ENCODE measurements at regions not wholly inside any gene's neighbourhood (a gene's known extent, or its start where the extent isn't known, plus 50 kb on each side); places are given as distances from the start of the nearest gene placed in this dataset.
"Not testable (repeated sequence)": the region's sequence is repeated elsewhere in the genome, so short reads cannot be mapped to it uniquely, and the experiment has no call there.

- H3K36me3 ChIP-seq (ENCODE audit: control insufficient read depth, insufficient read depth, low read length): no peaks in the 10 kb centered on the region
- ChIA-PET CTCF (no interaction called here), POLR2A (no interaction called here)
- DNase-seq (ENCODE audit: low read depth): no peak
- no peak overlapping the region for H3K4me3 ChIP-seq (ENCODE audit: low read depth, low read length)
- no peak for TF ChIP-seq CTCF (IDR thresholded peaks at IDR 0.05; ENCODE audit: insufficient read depth, low read depth, low read length)
- no peaks in the 10 kb centered on the region for H3K27me3 ChIP-seq (ENCODE audit: control insufficient read depth, insufficient read depth, low read length)
These were observed 125.3 kb downstream of the GLUD2 start for GRCh38 chrX:121172703-121173102.

- no peak for TF ChIP-seq CTCF (IDR thresholded peaks at IDR 0.05; ENCODE audit: insufficient read depth, low read depth, low read length)
- H3K36me3 ChIP-seq (ENCODE audit: control insufficient read depth, insufficient read depth, low read length): no peaks in the 10 kb centered on the region
- ChIA-PET POLR2A (no interaction called here), CTCF (no interaction called here)
- H3K4me3 ChIP-seq (ENCODE audit: low read depth, low read length): no peak overlapping the region
- no peaks in the 10 kb centered on the region for H3K27me3 ChIP-seq (ENCODE audit: control insufficient read depth, insufficient read depth, low read length)
- DNase-seq (ENCODE audit: low read depth): no peak
These were observed 132.6 kb downstream of the GLUD2 start for GRCh38 chrX:121179972-121180371.

GRCh38 chrX:121191779-121192178 lies 144.4 kb downstream of the GLUD2 start:
- no peaks in the 10 kb centered on the region for H3K27me3 ChIP-seq (ENCODE audit: control insufficient read depth, insufficient read depth, low read length)
- no peak overlapping the region for H3K4me3 ChIP-seq (ENCODE audit: low read depth, low read length)
- no peak for TF ChIP-seq CTCF (IDR thresholded peaks at IDR 0.05; ENCODE audit: insufficient read depth, low read depth, low read length)
- DNase-seq (ENCODE audit: low read depth): no peak
- H3K36me3 ChIP-seq (ENCODE audit: control insufficient read depth, insufficient read depth, low read length): no peaks in the 10 kb centered on the region
- POLR2A ChIA-PET: no interaction called here
- CTCF ChIA-PET: no interaction called here

- POLR2A ChIA-PET: no interaction called here
- no peak for DNase-seq (ENCODE audit: low read depth)
- CTCF ChIA-PET: no interaction called here
- Histone ChIP-seq H3K36me3 (ENCODE audit: control insufficient read depth, insufficient read depth, low read length) (no peaks in the 10 kb centered on the region), H3K27me3 (ENCODE audit: control insufficient read depth, insufficient read depth, low read length) (no peaks in the 10 kb centered on the region), H3K4me3 (ENCODE audit: low read depth, low read length) (no peak overlapping the region)
- TF ChIP-seq CTCF (IDR thresholded peaks at IDR 0.05; ENCODE audit: insufficient read depth, low read depth, low read length): no peak
These were observed 148.3 kb downstream of the GLUD2 start for GRCh38 chrX:121195719-121196118.

- H3K4me3 ChIP-seq (ENCODE audit: low read depth, low read length); H3K27me3 ChIP-seq (ENCODE audit: control insufficient read depth, insufficient read depth, low read length); CTCF ChIA-PET; DNase-seq (ENCODE audit: low read depth); H3K36me3 ChIP-seq (ENCODE audit: control insufficient read depth, insufficient read depth, low read length); POLR2A ChIA-PET: not testable (repeated sequence)
These were observed 149.5 kb downstream of the GLUD2 start for GRCh38 chrX:121196872-121197444.

- H3K27me3 ChIP-seq (ENCODE audit: control insufficient read depth, insufficient read depth, low read length): no peaks in the 10 kb centered on the region
- no peak for TF ChIP-seq CTCF (IDR thresholded peaks at IDR 0.05; ENCODE audit: insufficient read depth, low read depth, low read length)
- H3K36me3 ChIP-seq (ENCODE audit: control insufficient read depth, insufficient read depth, low read length): no peaks in the 10 kb centered on the region
- ChIA-PET CTCF (no interaction called here), POLR2A (no interaction called here)
- H3K4me3 ChIP-seq (ENCODE audit: low read depth, low read length): no peak overlapping the region
- no peak for DNase-seq (ENCODE audit: low read depth)
These were observed 161.2 kb downstream of the GLUD2 start for GRCh38 chrX:121208563-121208962.
